ENCODE measurements at regions not wholly inside any gene's neighbourhood (a gene's known extent, or its start where the extent isn't known, plus 50 kb on each side); places are given as distances from the start of the nearest gene placed in this dataset.

GRCh38 chr1:5254131-5254725 lies 599.8 kb downstream of the AJAP1 start:
- Histone ChIP-seq H3K4me1 (ENCODE audit: control insufficient read depth, insufficient read depth, low read length) (no peaks in the 10 kb centered on the region), H3K4me3 (ENCODE audit: low read depth, low read length) (no peak overlapping the region), H3K27ac (ENCODE audit: low read depth, low read length) (no peak overlapping the region), H3K9ac (ENCODE audit: low read depth, low read length) (no peak overlapping the region), H3K27me3 (ENCODE audit: control insufficient read depth, insufficient read depth, low read length) (no peaks in the 10 kb centered on the region), H3K9me3 (ENCODE audit: control insufficient read depth, insufficient read depth, low read length) (peaks cover 14% of the 10 kb centered on the region), H3K36me3 (ENCODE audit: control insufficient read depth, insufficient read depth, low read length) (no peaks in the 10 kb centered on the region)

GRCh38 chr1:5253036-5253435 lies 598.6 kb downstream of the AJAP1 start:
- 0 out of 2 replicates have a peak, but pooled peaks cover 3% of the 10 kb centered on the region for H3K9me3 ChIP-seq (ENCODE audit: control insufficient read depth, insufficient read depth, low read length)
- H3K36me3 ChIP-seq (ENCODE audit: control insufficient read depth, insufficient read depth, low read length) = no peaks in the 10 kb centered on the region
- no peak overlapping the region for H3K27ac ChIP-seq (ENCODE audit: low read depth, low read length)
- H3K4me3 ChIP-seq (ENCODE audit: low read depth, low read length) = no peak overlapping the region
- H3K9ac ChIP-seq (ENCODE audit: low read depth, low read length) = no peak overlapping the region
- H3K4me1 ChIP-seq (ENCODE audit: control insufficient read depth, insufficient read depth, low read length) = no peaks in the 10 kb centered on the region
- H3K27me3 ChIP-seq (ENCODE audit: control insufficient read depth, insufficient read depth, low read length) = no peaks in the 10 kb centered on the region

GRCh38 chr1:5250336-5250735 lies 595.9 kb downstream of the AJAP1 start:
- Histone ChIP-seq H3K27me3 (ENCODE audit: control insufficient read depth, insufficient read depth, low read length) (no peaks in the 10 kb centered on the region), H3K9me3 (ENCODE audit: control insufficient read depth, insufficient read depth, low read length) (no peaks in the 10 kb centered on the region), H3K27ac (ENCODE audit: low read depth, low read length) (no peak overlapping the region), H3K9ac (ENCODE audit: low read depth, low read length) (no peak overlapping the region), H3K4me1 (ENCODE audit: control insufficient read depth, insufficient read depth, low read length) (no peaks in the 10 kb centered on the region), H3K4me3 (ENCODE audit: low read depth, low read length) (no peak overlapping the region), H3K36me3 (ENCODE audit: control insufficient read depth, insufficient read depth, low read length) (no peaks in the 10 kb centered on the region)

GRCh38 chr1:5245348-5245747 lies 590.9 kb downstream of the AJAP1 start:
- no peaks in the 10 kb centered on the region for H3K4me1 ChIP-seq (ENCODE audit: control insufficient read depth, insufficient read depth, low read length)
- H3K9me3 ChIP-seq (ENCODE audit: control insufficient read depth, insufficient read depth, low read length) = no peaks in the 10 kb centered on the region
- H3K27me3 ChIP-seq (ENCODE audit: control insufficient read depth, insufficient read depth, low read length) = no peaks in the 10 kb centered on the region
- H3K4me3 ChIP-seq (ENCODE audit: low read depth, low read length) = no peak overlapping the region
- H3K9ac ChIP-seq (ENCODE audit: low read depth, low read length) = no peak overlapping the region
- H3K36me3 ChIP-seq (ENCODE audit: control insufficient read depth, insufficient read depth, low read length) = no peaks in the 10 kb centered on the region
- no peak overlapping the region for H3K27ac ChIP-seq (ENCODE audit: low read depth, low read length)

- no peaks in the 10 kb centered on the region for H3K27me3 ChIP-seq (ENCODE audit: control insufficient read depth, insufficient read depth, low read length)
- H3K9me3 ChIP-seq (ENCODE audit: control insufficient read depth, insufficient read depth, low read length) = no peaks in the 10 kb centered on the region
- H3K9ac ChIP-seq (ENCODE audit: low read depth, low read length) = no peak overlapping the region
- H3K27ac ChIP-seq (ENCODE audit: low read depth, low read length) = no peak overlapping the region
- H3K36me3 ChIP-seq (ENCODE audit: control insufficient read depth, insufficient read depth, low read length) = no peaks in the 10 kb centered on the region
- H3K4me3 ChIP-seq (ENCODE audit: low read depth, low read length) = no peak overlapping the region
- H3K4me1 ChIP-seq (ENCODE audit: control insufficient read depth, insufficient read depth, low read length) = no peaks in the 10 kb centered on the region
These were observed 590.3 kb downstream of the AJAP1 start for GRCh38 chr1:5244631-5245285.

- Histone ChIP-seq H3K4me1 (ENCODE audit: control insufficient read depth, insufficient read depth, low read length) (no peaks in the 10 kb centered on the region), H3K36me3 (ENCODE audit: control insufficient read depth, insufficient read depth, low read length) (no peaks in the 10 kb centered on the region), H3K27me3 (ENCODE audit: control insufficient read depth, insufficient read depth, low read length) (no peaks in the 10 kb centered on the region), H3K9ac (ENCODE audit: low read depth, low read length) (no peak overlapping the region), H3K4me3 (ENCODE audit: low read depth, low read length) (no peak overlapping the region), H3K27ac (ENCODE audit: low read depth, low read length) (no peak overlapping the region), H3K9me3 (ENCODE audit: control insufficient read depth, insufficient read depth, low read length) (no peaks in the 10 kb centered on the region)
These were observed 588.4 kb downstream of the AJAP1 start for GRCh38 chr1:5242850-5243249.

GRCh38 chr1:5239911-5240310 lies 585.5 kb downstream of the AJAP1 start:
- Histone ChIP-seq H3K9me3 (ENCODE audit: control insufficient read depth, insufficient read depth, low read length) (no peaks in the 10 kb centered on the region), H3K4me3 (ENCODE audit: low read depth, low read length) (no peak overlapping the region), H3K27ac (ENCODE audit: low read depth, low read length) (no peak overlapping the region), H3K9ac (ENCODE audit: low read depth, low read length) (no peak overlapping the region), H3K36me3 (ENCODE audit: control insufficient read depth, insufficient read depth, low read length) (no peaks in the 10 kb centered on the region), H3K4me1 (ENCODE audit: control insufficient read depth, insufficient read depth, low read length) (peaks cover 4% of the 10 kb centered on the region; the same call in 1 of the 2 replicates), H3K27me3 (ENCODE audit: control insufficient read depth, insufficient read depth, low read length) (no peaks in the 10 kb centered on the region)

- Histone ChIP-seq H3K4me1 (ENCODE audit: control insufficient read depth, insufficient read depth, low read length) (peaks cover 4% of the 10 kb centered on the region; the same call in 1 of the 2 replicates), H3K27ac (ENCODE audit: low read depth, low read length) (no peak overlapping the region), H3K9ac (ENCODE audit: low read depth, low read length) (no peak overlapping the region), H3K4me3 (ENCODE audit: low read depth, low read length) (no peak overlapping the region), H3K36me3 (ENCODE audit: control insufficient read depth, insufficient read depth, low read length) (no peaks in the 10 kb centered on the region), H3K9me3 (ENCODE audit: control insufficient read depth, insufficient read depth, low read length) (no peaks in the 10 kb centered on the region), H3K27me3 (ENCODE audit: control insufficient read depth, insufficient read depth, low read length) (no peaks in the 10 kb centered on the region)
These were observed 584.1 kb downstream of the AJAP1 start for GRCh38 chr1:5238351-5239130.

GRCh38 chr1:5235355-5235899 lies 581.0 kb downstream of the AJAP1 start:
- no peak overlapping the region for H3K4me3 ChIP-seq (ENCODE audit: low read depth, low read length)

GRCh38 chr1:5232537-5232936 lies 578.1 kb downstream of the AJAP1 start:
- no peak overlapping the region for H3K9ac ChIP-seq (ENCODE audit: low read depth, low read length)
- H3K36me3 ChIP-seq (ENCODE audit: control insufficient read depth, insufficient read depth, low read length) = no peaks in the 10 kb centered on the region
- H3K27ac ChIP-seq (ENCODE audit: low read depth, low read length) = no peak overlapping the region
- H3K4me3 ChIP-seq (ENCODE audit: low read depth, low read length) = no peak overlapping the region
- peaks cover 4% of the 10 kb centered on the region; the same call in 1 of the 2 replicates for H3K4me1 ChIP-seq (ENCODE audit: control insufficient read depth, insufficient read depth, low read length)
- H3K27me3 ChIP-seq (ENCODE audit: control insufficient read depth, insufficient read depth, low read length) = peaks cover 38% of the 10 kb centered on the region
- H3K9me3 ChIP-seq (ENCODE audit: control insufficient read depth, insufficient read depth, low read length) = 0 out of 2 replicates have a peak, but pooled peaks cover 7% of the 10 kb centered on the region

More at GRCh38 chr1:5235355-5235899, 581.0 kb downstream of the AJAP1 start:
- H3K9ac ChIP-seq (ENCODE audit: low read depth, low read length) = no peak overlapping the region
- peaks cover 10% of the 10 kb centered on the region for H3K27me3 ChIP-seq (ENCODE audit: control insufficient read depth, insufficient read depth, low read length)
- no peaks in the 10 kb centered on the region for H3K36me3 ChIP-seq (ENCODE audit: control insufficient read depth, insufficient read depth, low read length)
- peaks cover 4% of the 10 kb centered on the region; the same call in 1 of the 2 replicates for H3K4me1 ChIP-seq (ENCODE audit: control insufficient read depth, insufficient read depth, low read length)
- H3K27ac ChIP-seq (ENCODE audit: low read depth, low read length) = no peak overlapping the region
- H3K9me3 ChIP-seq (ENCODE audit: control insufficient read depth, insufficient read depth, low read length) = 0 out of 2 replicates have a peak, but pooled peaks cover 7% of the 10 kb centered on the region

Data from HUES48 (cell line).